IMR-90 (cell line): ENCODE measurements at regions not wholly inside any gene's neighbourhood (a gene's known extent, or its start where the extent isn't known, plus 50 kb on each side); places are given as distances from the start of the nearest gene placed in this dataset.

Experiments
- ATAC-seq: fragments of 200-7000 bp; cut with Tn5 transposase; 2 replicates; pipeline ENCODE4 v1.9.1; 2020; ENCODE audit warnings: low read depth, mild to moderate bottlenecking, moderate library complexity
- BruUV-seq: library from RNA; stranded (reverse); fragments of 400-500 nt; replicated peaks from 2 replicates; lab custom pipeline; 2021; lab: Mats Ljungman, UMichigan
- CTCF ChIA-PET: fragments of 300-600 bp; formaldehyde crosslinking; extraction: SDS; loops from one replicate; lab custom pipeline; 2021; ENCODE audit warnings: antibody characterized with exemption; lab: Yijun Ruan, JAX
- POLR2A ChIA-PET: fragments of 300-600 bp; sonication (Branson Sonifier 250); formaldehyde crosslinking; loops from one replicate; lab custom pipeline; 2022; ENCODE audit warnings: antibody characterized with exemption; ENCODE audit not compliant: unreplicated experiment; lab: Charles Lee
- DNase-seq: peaks from one replicate; pipeline ENCODE4 v3.0.0; 2013
- H2AFZ ChIP-seq: replicated peaks from 2 replicates; pipeline ENCODE3; 2013; ENCODE audit warnings: low read length, mild to moderate bottlenecking; ENCODE audit not compliant: poor library complexity
- H2AK5ac ChIP-seq: 2 replicates; pipeline ENCODE4 v1.6.1; 2013; ENCODE audit warnings: low read depth, low read length, inconsistent platforms
- H2AK9ac ChIP-seq: replicated peaks from 2 replicates; pipeline ENCODE3; 2013; ENCODE audit warnings: mild to moderate bottlenecking, low read depth, low read length, moderate library complexity; ENCODE audit not compliant: poor library complexity
- H2BK120ac ChIP-seq: 2 replicates; pipeline ENCODE4 v1.6.1; 2013; ENCODE audit warnings: low read depth, low read length, inconsistent platforms
- H2BK15ac ChIP-seq: 3 replicates; pipeline ENCODE4 v1.6.1; 2013; ENCODE audit warnings: low read depth, low read length, inconsistent platforms
- H2BK20ac ChIP-seq: 2 replicates; pipeline ENCODE4 v1.6.1; 2013; ENCODE audit warnings: low read depth, mild to moderate bottlenecking, inconsistent platforms, low read length, moderate library complexity
- H2BK5ac ChIP-seq: 2 replicates; pipeline ENCODE4 v1.6.1; 2013; ENCODE audit warnings: mild to moderate bottlenecking, low read depth, low read length, inconsistent platforms; ENCODE audit not compliant: poor library complexity, severe bottlenecking
- H3K14ac ChIP-seq: replicated peaks from 2 replicates; pipeline ENCODE4 v1.6.1; 2013; ENCODE audit warnings: low read depth, low read length, inconsistent platforms
- H3K18ac ChIP-seq: 2 replicates; pipeline ENCODE4 v1.6.1; 2013; ENCODE audit warnings: low read depth, low read length, control low read depth
- H3K23ac ChIP-seq: 2 replicates; pipeline ENCODE4 v1.6.1; 2013; ENCODE audit warnings: low read depth, low read length, inconsistent platforms
- H3K27ac ChIP-seq: 2 replicates; pipeline ENCODE4 v1.5.1; 2013; ENCODE audit warnings: mild to moderate bottlenecking, control low read depth, low read length; ENCODE audit not compliant: insufficient read depth
- H3K27me3 ChIP-seq: 2 replicates; pipeline ENCODE4 v1.6.1; 2013; ENCODE audit warnings: low read length; ENCODE audit not compliant: control insufficient read depth, insufficient read depth
- H3K36me3 ChIP-seq: 2 replicates; pipeline ENCODE4 v1.6.1; 2013; ENCODE audit warnings: low read length, mixed read lengths; ENCODE audit not compliant: control insufficient read depth, insufficient read depth
- H3K4ac ChIP-seq: 2 replicates; pipeline ENCODE4 v1.6.1; 2013; ENCODE audit warnings: low read depth, low read length, inconsistent platforms
- H3K4me1 ChIP-seq: 2 replicates; pipeline ENCODE4 v1.6.1; 2013; ENCODE audit warnings: low read length, mixed read lengths; ENCODE audit not compliant: control insufficient read depth, insufficient read depth
- H3K4me2 ChIP-seq: 2 replicates; pipeline ENCODE4 v1.6.1; 2013; ENCODE audit warnings: low read depth, mild to moderate bottlenecking, control low read depth, low read length, moderate library complexity
- H3K4me3 ChIP-seq: 2 replicates; pipeline ENCODE4 v1.5.1; 2013; ENCODE audit warnings: low read depth, mild to moderate bottlenecking, control low read depth, low read length, moderate library complexity; ENCODE audit not compliant: insufficient read depth
- H3K56ac ChIP-seq: 2 replicates; pipeline ENCODE4 v1.6.1; 2013; ENCODE audit warnings: low read length, inconsistent platforms; ENCODE audit not compliant: insufficient read depth; ENCODE audit errors: extremely low read depth
- H3K79me1 ChIP-seq, 2 experiments: 2 replicates each; pipeline ENCODE4 v1.6.1; 2013; ENCODE audit warnings: low read length in 2 of 2, inconsistent platforms in 1 of 2, low read depth in 1 of 2
- H3K9ac ChIP-seq: 2 replicates; pipeline ENCODE4 v1.6.1; 2013; ENCODE audit warnings: low read depth, low read length, control low read depth
- H3K9me1 ChIP-seq: 2 replicates; pipeline ENCODE4 v1.6.1; 2013; ENCODE audit warnings: low read length, inconsistent platforms; ENCODE audit not compliant: insufficient read depth
- H3K9me3 ChIP-seq: 2 replicates; pipeline ENCODE4 v1.6.1; 2013; ENCODE audit warnings: low read length; ENCODE audit not compliant: control insufficient read depth, insufficient read depth
- H4K20me1 ChIP-seq: 2 replicates; pipeline ENCODE4 v1.6.1; 2013; ENCODE audit warnings: low read length, inconsistent platforms; ENCODE audit not compliant: insufficient read depth
- H4K5ac ChIP-seq: 2 replicates; pipeline ENCODE4 v1.6.1; 2013; ENCODE audit warnings: mild to moderate bottlenecking, low read depth, low read length, control low read depth
- H4K8ac ChIP-seq, 2 experiments: 2 replicates each; pipeline ENCODE4 v1.6.1; 2013; ENCODE audit warnings: low read depth in 2 of 2, low read length in 2 of 2, control low read depth in 1 of 2, inconsistent platforms in 1 of 2
- H4K91ac ChIP-seq: 2 replicates; pipeline ENCODE4 v1.6.1; 2013; ENCODE audit warnings: low read depth, low read length, inconsistent platforms; ENCODE audit not compliant: insufficient read depth
- BHLHE40 ChIP-seq: fragments of 150-350 bp; IDR thresholded peaks from 2 replicates; pipeline ENCODE4 v1.6.1; 2016; ENCODE audit warnings: mild to moderate bottlenecking, low read depth, low read length
- CEBPB ChIP-seq: IDR thresholded peaks from 2 replicates; pipeline ENCODE4 v1.6.1; 2012; ENCODE audit warnings: low read depth, low read length, improper control_type of control experiment
- CHD1 ChIP-seq: IDR thresholded peaks from 2 replicates; pipeline ENCODE4 v1.6.1; 2012; ENCODE audit warnings: low read depth, low read length, improper control_type of control experiment
- FOS ChIP-seq: fragments of 150-350 bp; IDR thresholded peaks from 2 replicates; pipeline ENCODE4 v1.6.1; 2016; ENCODE audit warnings: low read depth, low read length
- MAZ ChIP-seq: IDR thresholded peaks from 2 replicates; pipeline ENCODE4 v1.6.1; 2012; ENCODE audit warnings: low read depth, mild to moderate bottlenecking, low read length, improper control_type of control experiment, moderate library complexity, borderline replicate concordance
- MXI1 ChIP-seq: IDR thresholded peaks from 2 replicates; pipeline ENCODE4 v1.6.1; 2012; ENCODE audit warnings: low read depth, mild to moderate bottlenecking, low read length, moderate library complexity, borderline replicate concordance
- NFE2L2 ChIP-seq: fragments of 150-350 bp; IDR thresholded peaks from 2 replicates; pipeline ENCODE4 v1.6.1; 2016; ENCODE audit warnings: low read depth, mild to moderate bottlenecking, low read length
- POLR2A ChIP-seq: IDR thresholded peaks from 2 replicates; pipeline ENCODE4 v1.6.1; 2012; ENCODE audit warnings: mild to moderate bottlenecking, low read depth, low read length
- RAD21 ChIP-seq: IDR thresholded peaks from 2 replicates; pipeline ENCODE4 v1.6.1; 2012; ENCODE audit warnings: low read length, improper control_type of control experiment
- RCOR1 ChIP-seq: IDR thresholded peaks from 2 replicates; pipeline ENCODE4 v1.6.1; 2012; ENCODE audit warnings: mild to moderate bottlenecking, low read length, improper control_type of control experiment; ENCODE audit not compliant: insufficient replicate concordance
- RFX5 ChIP-seq: IDR thresholded peaks from 2 replicates; pipeline ENCODE4 v1.8.0; 2012; ENCODE audit warnings: low read depth, mild to moderate bottlenecking, low read length, moderate library complexity
- SMC3 ChIP-seq: fragments of 150-350 bp; IDR thresholded peaks from 2 replicates; pipeline ENCODE4 v1.6.1; 2016; ENCODE audit warnings: low read depth, mild to moderate bottlenecking, antibody characterized with exemption, low read length, moderate library complexity
- WGBS, 2 experiments: methylation state at CpG; one replicate each; pipeline versions ENCODE4 v1.1.5 to v1.1.7; 2013; ENCODE audit warnings: missing lambda C conversion rate in 2 of 2; ENCODE audit not compliant: insufficient read length in 1 of 2; ENCODE audit errors: extremely low coverage in 2 of 2; 5-methylcytosine and 5-hydroxymethylcytosine counted together
- dilution Hi-C: fragments of 300-500 bp; cut with HindIII; formaldehyde crosslinking; loops from one replicate; pipeline ENCODE4 v1.14.3; 2018; ENCODE audit warnings: low sequenced_read_pairs; ENCODE audit not compliant: unreplicated experiment
- in situ Hi-C: fragments of 300-500 bp; cut with MboI; formaldehyde crosslinking; loops from 3 replicates; pipeline ENCODE4 v1.14.3; 2019; ENCODE audit warnings: low sequenced_read_pairs, inconsistent platforms, mixed read lengths
- intact Hi-C: fragments of 100-400 bp; cut with micrococcal nuclease; formaldehyde crosslinking; loops from 2 replicates; pipeline ENCODE4 v1.10.0; 2022
- TF ChIP-seq, protein P1 (sequence below): fragments of 150-350 bp; IDR thresholded peaks from 2 replicates; pipeline ENCODE4 v1.6.1; 2016; ENCODE audit warnings: low read depth, mild to moderate bottlenecking, low read length, moderate library complexity, borderline replicate concordance
- TF ChIP-seq, protein P2 (sequence below): conservative IDR thresholded peaks from 2 replicates; pipeline ENCODE4 v1.5.1; 2012; ENCODE audit warnings: mild to moderate bottlenecking, low read depth, low read length, improper control_type of control experiment
- TF ChIP-seq, protein P3 (sequence below): fragments of 150-350 bp; IDR thresholded peaks from 2 replicates; pipeline ENCODE4 v1.6.1; 2017; ENCODE audit warnings: mild to moderate bottlenecking, antibody characterized with exemption, low read length, low read depth

DNA sequence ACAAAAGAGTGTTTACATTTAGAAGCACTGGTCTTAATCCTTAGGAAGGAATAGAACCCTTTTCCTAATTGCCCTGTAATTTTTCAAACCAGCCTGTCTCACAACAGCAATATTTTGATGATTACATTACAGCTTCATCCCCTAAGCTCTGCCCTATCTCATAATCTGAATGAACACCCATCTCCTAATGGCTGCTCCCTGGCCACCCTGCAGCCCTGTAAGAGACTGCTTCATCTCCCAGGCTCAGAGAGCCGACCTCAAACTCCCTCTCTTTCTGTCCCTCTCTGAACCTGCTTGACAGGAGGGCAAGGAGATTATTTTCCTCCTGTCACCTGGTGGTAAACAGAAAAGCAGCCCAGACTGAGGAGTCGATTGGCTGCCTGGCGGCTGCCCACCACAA, 107.8 kb downstream of the MAIP1 start:
- CTCF ChIA-PET: no interaction called here
- in situ Hi-C loops: no loop called here

More for the DNA sequence above, 107.8 kb downstream of the MAIP1 start:
- H2AK5ac ChIP-seq: no peak overlapping the region
- H3K79me1 ChIP-seq: no peaks in the 10 kb centered on the region
- no peak overlapping the region for H3K4ac ChIP-seq
- no peak overlapping the region for H3K23ac ChIP-seq
- H2AFZ ChIP-seq: no peak overlapping the region
- no peaks in the 10 kb centered on the region for H3K9me1 ChIP-seq
- H2BK5ac ChIP-seq: no peak overlapping the region
- no peak overlapping the region for H4K5ac ChIP-seq
- H3K27me3 ChIP-seq: no peaks in the 10 kb centered on the region; the same call in none of the 2 replicates
- no peak overlapping the region for H2BK15ac ChIP-seq
- no peak overlapping the region for H2BK120ac ChIP-seq
- TF ChIP-seq MXI1 (no peak), CEBPB (no peak), MAZ (no peak), RCOR1 (no peak), NFE2L2 (no peak), RFX5 (no peak), BHLHE40 (no peak), RAD21 (no peak), POLR2A (no peak), CHD1 (no peak), SMC3 (no peak), FOS (no peak)
- TF ChIP-seq, protein P1, sequence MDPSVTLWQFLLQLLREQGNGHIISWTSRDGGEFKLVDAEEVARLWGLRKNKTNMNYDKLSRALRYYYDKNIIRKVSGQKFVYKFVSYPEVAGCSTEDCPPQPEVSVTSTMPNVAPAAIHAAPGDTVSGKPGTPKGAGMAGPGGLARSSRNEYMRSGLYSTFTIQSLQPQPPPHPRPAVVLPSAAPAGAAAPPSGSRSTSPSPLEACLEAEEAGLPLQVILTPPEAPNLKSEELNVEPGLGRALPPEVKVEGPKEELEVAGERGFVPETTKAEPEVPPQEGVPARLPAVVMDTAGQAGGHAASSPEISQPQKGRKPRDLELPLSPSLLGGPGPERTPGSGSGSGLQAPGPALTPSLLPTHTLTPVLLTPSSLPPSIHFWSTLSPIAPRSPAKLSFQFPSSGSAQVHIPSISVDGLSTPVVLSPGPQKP: no peak
- TF ChIP-seq, protein P2, sequence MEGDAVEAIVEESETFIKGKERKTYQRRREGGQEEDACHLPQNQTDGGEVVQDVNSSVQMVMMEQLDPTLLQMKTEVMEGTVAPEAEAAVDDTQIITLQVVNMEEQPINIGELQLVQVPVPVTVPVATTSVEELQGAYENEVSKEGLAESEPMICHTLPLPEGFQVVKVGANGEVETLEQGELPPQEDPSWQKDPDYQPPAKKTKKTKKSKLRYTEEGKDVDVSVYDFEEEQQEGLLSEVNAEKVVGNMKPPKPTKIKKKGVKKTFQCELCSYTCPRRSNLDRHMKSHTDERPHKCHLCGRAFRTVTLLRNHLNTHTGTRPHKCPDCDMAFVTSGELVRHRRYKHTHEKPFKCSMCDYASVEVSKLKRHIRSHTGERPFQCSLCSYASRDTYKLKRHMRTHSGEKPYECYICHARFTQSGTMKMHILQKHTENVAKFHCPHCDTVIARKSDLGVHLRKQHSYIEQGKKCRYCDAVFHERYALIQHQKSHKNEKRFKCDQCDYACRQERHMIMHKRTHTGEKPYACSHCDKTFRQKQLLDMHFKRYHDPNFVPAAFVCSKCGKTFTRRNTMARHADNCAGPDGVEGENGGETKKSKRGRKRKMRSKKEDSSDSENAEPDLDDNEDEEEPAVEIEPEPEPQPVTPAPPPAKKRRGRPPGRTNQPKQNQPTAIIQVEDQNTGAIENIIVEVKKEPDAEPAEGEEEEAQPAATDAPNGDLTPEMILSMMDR: no peak
- TF ChIP-seq, protein P3, sequence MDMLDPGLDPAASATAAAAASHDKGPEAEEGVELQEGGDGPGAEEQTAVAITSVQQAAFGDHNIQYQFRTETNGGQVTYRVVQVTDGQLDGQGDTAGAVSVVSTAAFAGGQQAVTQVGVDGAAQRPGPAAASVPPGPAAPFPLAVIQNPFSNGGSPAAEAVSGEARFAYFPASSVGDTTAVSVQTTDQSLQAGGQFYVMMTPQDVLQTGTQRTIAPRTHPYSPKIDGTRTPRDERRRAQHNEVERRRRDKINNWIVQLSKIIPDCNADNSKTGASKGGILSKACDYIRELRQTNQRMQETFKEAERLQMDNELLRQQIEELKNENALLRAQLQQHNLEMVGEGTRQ: no peak
- no peaks in the 10 kb centered on the region for H3K36me3 ChIP-seq
- H3K18ac ChIP-seq: no peak overlapping the region
- no peak overlapping the region for H3K4me2 ChIP-seq
- DNase-seq: no peak
- intact Hi-C loops (no loop called here), dilution Hi-C loops (no loop called here)
- H4K20me1 ChIP-seq: no peaks in the 10 kb centered on the region
- H3K56ac ChIP-seq: no peak overlapping the region
- no peak overlapping the region for H4K8ac ChIP-seq
- no peak for ATAC-seq
- no peak overlapping the region for H3K14ac ChIP-seq
- H3K27ac ChIP-seq: no peak overlapping the region
- no peak overlapping the region for H3K4me3 ChIP-seq
- peaks cover 4% of the 10 kb centered on the region; the same call in 1 of the 2 replicates for H3K4me1 ChIP-seq
- no peak overlapping the region for H3K9ac ChIP-seq
- BruUV-seq: no TSS peak
- H3K9me3 ChIP-seq: no peaks in the 10 kb centered on the region
- H4K91ac ChIP-seq: no peak overlapping the region
- POLR2A ChIA-PET: no interaction called here
- no peak overlapping the region for H2BK20ac ChIP-seq
- no peak overlapping the region for H2AK9ac ChIP-seq
- no CpG with 5 or more reads among the region's 3 CpGs for WGBS, 2 experiments
